ENCODE measurements at regions not wholly inside any gene's neighbourhood (a gene's known extent, or its start where the extent isn't known, plus 50 kb on each side); places are given as distances from the start of the nearest gene placed in this dataset.

GRCh38 chr13:70613295-70613694 is 505.0 kb upstream of the KLHL1 start:
- Histone ChIP-seq H3K9me3 (no peaks in the 10 kb centered on the region), H3K36me3 (no peaks in the 10 kb centered on the region), H3K27me3 (no peaks in the 10 kb centered on the region), H3K27ac (no peak overlapping the region), H3K4me1 (no peaks in the 10 kb centered on the region), H3K4me3 (no peak overlapping the region)
- TF ChIP-seq, protein P1, sequence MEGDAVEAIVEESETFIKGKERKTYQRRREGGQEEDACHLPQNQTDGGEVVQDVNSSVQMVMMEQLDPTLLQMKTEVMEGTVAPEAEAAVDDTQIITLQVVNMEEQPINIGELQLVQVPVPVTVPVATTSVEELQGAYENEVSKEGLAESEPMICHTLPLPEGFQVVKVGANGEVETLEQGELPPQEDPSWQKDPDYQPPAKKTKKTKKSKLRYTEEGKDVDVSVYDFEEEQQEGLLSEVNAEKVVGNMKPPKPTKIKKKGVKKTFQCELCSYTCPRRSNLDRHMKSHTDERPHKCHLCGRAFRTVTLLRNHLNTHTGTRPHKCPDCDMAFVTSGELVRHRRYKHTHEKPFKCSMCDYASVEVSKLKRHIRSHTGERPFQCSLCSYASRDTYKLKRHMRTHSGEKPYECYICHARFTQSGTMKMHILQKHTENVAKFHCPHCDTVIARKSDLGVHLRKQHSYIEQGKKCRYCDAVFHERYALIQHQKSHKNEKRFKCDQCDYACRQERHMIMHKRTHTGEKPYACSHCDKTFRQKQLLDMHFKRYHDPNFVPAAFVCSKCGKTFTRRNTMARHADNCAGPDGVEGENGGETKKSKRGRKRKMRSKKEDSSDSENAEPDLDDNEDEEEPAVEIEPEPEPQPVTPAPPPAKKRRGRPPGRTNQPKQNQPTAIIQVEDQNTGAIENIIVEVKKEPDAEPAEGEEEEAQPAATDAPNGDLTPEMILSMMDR (IDR thresholded peaks at IDR 0.05): no peak
- no peak for TF ChIP-seq POLR2A (IDR thresholded peaks at IDR 0.05)
- DNase-seq (ENCODE audit: low spot score in 2 of 2): no peak
- 37 to 49% methylated on average over 1 of the region's 1 CpG for WGBS, 2 donors

DNA sequence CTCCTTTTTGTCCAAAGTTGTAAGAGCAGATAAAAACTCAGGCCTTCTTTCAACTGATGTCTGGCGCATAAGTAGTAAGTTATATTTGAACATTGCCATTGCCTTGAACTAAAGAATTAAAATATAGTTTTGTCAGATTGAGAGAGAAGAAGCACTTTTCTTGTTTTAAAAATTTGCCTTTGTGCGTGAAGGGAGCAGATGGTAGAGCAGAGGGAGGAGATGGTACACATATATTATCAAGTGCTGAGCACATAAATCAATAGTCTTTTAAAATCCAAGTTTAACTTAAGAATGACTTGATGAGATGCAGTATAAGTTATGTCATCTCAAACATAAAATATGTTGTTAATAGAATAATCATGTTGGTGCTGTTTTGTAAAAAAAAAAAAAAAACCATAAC is 504.6 kb upstream of the KLHL1 start:
- no peak overlapping the region for H3K4me3 ChIP-seq
- TF ChIP-seq EP300 (IDR thresholded peaks at IDR 0.05): no peak
- TF ChIP-seq, protein P1 (IDR thresholded peaks at IDR 0.05): no peak
- no peak for TF ChIP-seq POLR2A (IDR thresholded peaks at IDR 0.05)
- no peak for DNase-seq (ENCODE audit: low spot score in 2 of 2)
- WGBS, 2 donors: 94 to 96% methylated on average over 2 of the region's 2 CpGs
- no peaks in the 10 kb centered on the region for H3K4me1 ChIP-seq
- H3K36me3 ChIP-seq: no peaks in the 10 kb centered on the region
- no peak overlapping the region for H3K27ac ChIP-seq
- H3K27me3 ChIP-seq: no peaks in the 10 kb centered on the region
- H3K9me3 ChIP-seq: no peaks in the 10 kb centered on the region

DNA sequence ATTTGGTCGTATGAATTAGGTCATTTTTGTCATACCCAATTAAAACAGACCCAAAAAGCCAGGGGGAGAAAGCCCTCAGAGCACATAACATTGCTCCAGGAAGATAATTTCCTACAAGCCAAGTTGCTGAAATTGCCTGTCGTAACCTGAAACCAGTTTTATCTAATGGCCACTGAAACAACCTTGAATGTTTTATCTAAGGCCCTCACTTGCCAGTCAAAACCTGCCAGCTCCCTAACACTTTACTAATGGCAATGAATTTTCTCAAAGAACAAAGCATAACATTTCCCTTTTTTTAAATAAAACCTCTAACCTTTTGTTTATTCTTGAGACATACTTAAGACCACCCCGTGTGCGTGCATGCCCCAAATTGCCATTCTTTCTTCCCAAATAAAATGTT is 496.2 kb upstream of the KLHL1 start:
- H3K4me1 ChIP-seq: no peaks in the 10 kb centered on the region
- no peaks in the 10 kb centered on the region for H3K9me3 ChIP-seq
- no peak overlapping the region for H3K4me3 ChIP-seq
- no peak for TF ChIP-seq EP300 (IDR thresholded peaks at IDR 0.05)
- TF ChIP-seq, protein P1 (IDR thresholded peaks at IDR 0.05): no peak
- TF ChIP-seq POLR2A (IDR thresholded peaks at IDR 0.05): no peak
- no peaks in the 10 kb centered on the region for H3K36me3 ChIP-seq
- WGBS, 2 donors: 52 to 54% methylated on average over 4 of the region's 4 CpGs
- H3K27ac ChIP-seq: no peak overlapping the region
- no peaks in the 10 kb centered on the region for H3K27me3 ChIP-seq
- no peak for DNase-seq (ENCODE audit: low spot score in 2 of 2)

DNA sequence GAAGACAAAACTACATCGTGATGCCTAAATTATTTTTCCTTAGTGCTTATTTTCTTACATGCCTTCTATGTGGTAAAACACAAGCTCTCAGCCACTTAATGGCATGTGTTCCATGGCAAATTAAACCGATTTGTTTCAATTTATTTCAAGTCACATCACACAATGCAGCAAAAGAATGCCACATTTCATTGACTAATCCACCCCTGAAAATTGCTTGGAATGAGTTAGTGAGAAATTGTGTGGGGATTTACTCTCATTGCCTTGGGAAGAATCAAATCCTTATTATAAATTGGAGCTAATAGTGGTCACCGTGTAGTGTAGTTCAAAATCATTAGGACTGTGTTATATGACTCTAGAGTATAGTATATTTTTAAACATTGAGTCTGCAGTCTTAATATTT is 485.5 kb upstream of the KLHL1 start:
- no peak overlapping the region for H3K4me3 ChIP-seq
- H3K27me3 ChIP-seq: no peaks in the 10 kb centered on the region
- DNase-seq (ENCODE audit: low spot score in 2 of 2): no peak
- TF ChIP-seq, protein P1 (IDR thresholded peaks at IDR 0.05): no peak
- TF ChIP-seq EP300 (IDR thresholded peaks at IDR 0.05) (no peak), POLR2A (IDR thresholded peaks at IDR 0.05) (no peak)
- H3K27ac ChIP-seq: no peak overlapping the region
- 37 to 46% methylated on average over 3 of the region's 3 CpGs for WGBS, 2 donors
- no peaks in the 10 kb centered on the region for H3K9me3 ChIP-seq
- H3K36me3 ChIP-seq: no peaks in the 10 kb centered on the region
- no peaks in the 10 kb centered on the region for H3K4me1 ChIP-seq

DNA sequence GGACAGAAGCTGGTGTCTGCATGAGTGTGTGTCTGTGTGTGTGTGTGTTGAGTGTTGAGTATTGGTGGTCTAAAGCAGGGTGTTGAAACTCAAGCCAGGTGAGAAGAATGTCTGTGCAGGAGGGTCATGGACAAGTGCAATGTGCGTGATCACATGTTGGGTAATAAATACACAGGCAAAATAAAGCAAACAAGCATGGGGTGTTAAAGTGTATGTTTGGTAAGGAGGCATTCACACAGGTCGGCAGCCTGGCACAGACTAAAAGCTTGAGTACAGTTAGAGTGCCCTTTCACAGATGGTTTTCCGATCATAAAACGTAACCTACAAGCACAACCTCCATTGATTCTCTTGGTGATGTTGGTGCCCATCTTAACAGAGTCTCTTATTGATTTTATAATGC is 476.9 kb upstream of the KLHL1 start:
- Histone ChIP-seq H3K9me3 (no peaks in the 10 kb centered on the region), H3K27me3 (no peaks in the 10 kb centered on the region), H3K4me1 (no peaks in the 10 kb centered on the region), H3K36me3 (no peaks in the 10 kb centered on the region), H3K4me3 (no peak overlapping the region), H3K27ac (no peak overlapping the region)
- 89 to 91% methylated on average over 4 of the region's 4 CpGs for whole genome bisulfite sequencing, 2 donors
- TF ChIP-seq POLR2A (IDR thresholded peaks at IDR 0.05): no peak
- no peak for TF ChIP-seq EP300 (IDR thresholded peaks at IDR 0.05)
- TF ChIP-seq, protein P1 (IDR thresholded peaks at IDR 0.05): no peak
- DNase-seq (ENCODE audit: low spot score in 2 of 2): no peak

Measured in tibial nerve (tissue), 4 donors.